H1 (cell line): ENCODE measurements at regions not wholly inside any gene's neighbourhood (a gene's known extent, or its start where the extent isn't known, plus 50 kb on each side); places are given as distances from the start of the nearest gene placed in this dataset.

Experiments used
- CTCF ChIA-PET: fragments of 300-600 bp; sonication (Branson Sonifier 250); formaldehyde crosslinking; loops from one replicate; lab custom pipeline; 2021; ENCODE audit not compliant: partially characterized antibody; lab: Charles Lee
- POLR2A ChIA-PET: fragments of 300-600 bp; sonication (Branson Sonifier 250); formaldehyde crosslinking; loops from one replicate; lab custom pipeline; 2021; ENCODE audit warnings: inconsistent platforms; ENCODE audit not compliant: partially characterized antibody; lab: Charles Lee
- DNase-seq, 2 experiments: peaks; one replicate each; pipeline versions ENCODE4 v3.0.0 to v3.0.0-alpha.2; 2010 to 2022; ENCODE audit warnings: low spot score in 2 of 2, low read depth in 1 of 2, mixed read lengths in 1 of 2
- FAIRE-seq: peaks from 2 replicates; lab custom pipeline; 2011; peaks lifted over from hg19 to GRCh38; lab: Jason Lieb, UNC
- H2AFZ ChIP-seq: 2 replicates; pipeline ENCODE4 v1.8.1; 2012; ENCODE audit warnings: low read length, inconsistent platforms
- H2AK5ac ChIP-seq: 2 replicates; pipeline ENCODE4 v1.6.1; 2013; ENCODE audit warnings: low read depth, low read length
- H2BK120ac ChIP-seq: replicated peaks from 2 replicates; pipeline ENCODE3; 2013; ENCODE audit warnings: low read depth, low read length, inconsistent platforms
- H2BK12ac ChIP-seq: 2 replicates; pipeline ENCODE4 v1.6.1; 2013; ENCODE audit warnings: low read depth, low read length
- H2BK15ac ChIP-seq: 2 replicates; pipeline ENCODE4 v1.6.1; 2013; ENCODE audit warnings: low read length
- H2BK20ac ChIP-seq: 2 replicates; pipeline ENCODE4 v1.6.1; 2013; ENCODE audit warnings: low read length
- H2BK5ac ChIP-seq: 2 replicates; pipeline ENCODE4 v1.6.1; 2013; ENCODE audit warnings: low read depth, low read length
- H3K14ac ChIP-seq: 2 replicates; pipeline ENCODE4 v1.6.1; 2013; ENCODE audit warnings: inconsistent platforms; ENCODE audit not compliant: insufficient read length
- H3K18ac ChIP-seq: 2 replicates; pipeline ENCODE4 v1.6.1; 2013; ENCODE audit warnings: low read length; ENCODE audit errors: extremely low read depth
- H3K23ac ChIP-seq: 2 replicates; pipeline ENCODE4 v1.6.1; 2013; ENCODE audit warnings: inconsistent platforms; ENCODE audit not compliant: insufficient read length
- H3K23me2 ChIP-seq: 2 replicates; pipeline ENCODE4 v1.6.1; 2013; ENCODE audit warnings: low read depth, low read length
- H3K27ac ChIP-seq: 2 replicates; pipeline ENCODE4 v1.6.1; 2011; ENCODE audit warnings: low read depth, low read length, inconsistent platforms
- H3K27me3 ChIP-seq, 4 experiments: replicated peaks in 1 of 4; 1 replicate in 1 of 4; 2 replicates in 3 of 4; pipeline versions ENCODE4 v1.6.1 to v1.8.1; 2011 to 2013; ENCODE audit warnings: low read length in 3 of 4, mild to moderate bottlenecking in 3 of 4, inconsistent platforms in 2 of 4, mixed read lengths in 2 of 4, moderate library complexity in 1 of 4; ENCODE audit not compliant: control insufficient read depth in 3 of 4, insufficient read depth in 3 of 4; ENCODE audit errors: extremely low read depth in 1 of 4
- H3K36me3 ChIP-seq, 4 experiments: 2 replicates each; pipeline versions ENCODE4 v1.6.1 to v1.8.1; 2011 to 2013; ENCODE audit warnings: mild to moderate bottlenecking in 4 of 4, low read length in 3 of 4, moderate library complexity in 2 of 4, control low read depth in 1 of 4, inconsistent platforms in 1 of 4; ENCODE audit not compliant: insufficient read depth in 4 of 4, control insufficient read depth in 2 of 4
- H3K4ac ChIP-seq: replicated peaks from 2 replicates; pipeline ENCODE3; 2013; ENCODE audit warnings: low read length, low read depth, mixed read lengths, inconsistent platforms; ENCODE audit not compliant: insufficient read length
- H3K4me1 ChIP-seq, 4 experiments: replicated peaks in 1 of 4; 1 replicate in 1 of 4; 2 replicates in 3 of 4; pipeline versions ENCODE4 v1.6.1 to v1.8.1; 2011 to 2013; ENCODE audit warnings: low read length in 3 of 4, inconsistent platforms in 2 of 4, mixed read lengths in 1 of 4; ENCODE audit not compliant: insufficient read depth in 4 of 4, control insufficient read depth in 3 of 4
- H3K4me2 ChIP-seq, 2 experiments: 2 replicates each; pipeline versions ENCODE4 v1.6.1 to v1.8.1; 2011 to 2013; ENCODE audit warnings: low read depth in 2 of 2, low read length in 2 of 2, control low read depth in 1 of 2, inconsistent platforms in 1 of 2, mild to moderate bottlenecking in 1 of 2; ENCODE audit not compliant: insufficient read depth in 1 of 2
- H3K4me3 ChIP-seq, 4 experiments: fragments of 200-600, 300-600 bp in 1 of 4; sonication (generic), shearing (Covaris generic), sonication (Bioruptor Twin) in 1 of 4; 2 replicates each; pipeline versions ENCODE4 v1.5.1 to v1.8.1; 2011 to 2016; ENCODE audit warnings: low read length in 4 of 4, low read depth in 3 of 4, control low read depth in 2 of 4, inconsistent platforms in 2 of 4, mild to moderate bottlenecking in 2 of 4, mixed read lengths in 1 of 4, moderate library complexity in 1 of 4; ENCODE audit not compliant: insufficient read depth in 2 of 4; ENCODE audit errors: extremely low read depth in 1 of 4
- H3K56ac ChIP-seq: replicated peaks from 2 replicates; pipeline ENCODE3; 2013; ENCODE audit warnings: low read depth, mild to moderate bottlenecking, mixed read lengths, low read length, inconsistent platforms; ENCODE audit not compliant: insufficient read length
- H3K79me1 ChIP-seq: 2 replicates; pipeline ENCODE4 v1.6.1; 2013; ENCODE audit warnings: low read depth, low read length, control low read depth
- H3K79me2 ChIP-seq, 2 experiments: 2 replicates each; pipeline versions ENCODE4 v1.6.1 to v1.8.1; 2012 to 2013; ENCODE audit warnings: low read length in 2 of 2, mild to moderate bottlenecking in 2 of 2, inconsistent platforms in 1 of 2; ENCODE audit not compliant: insufficient read depth in 2 of 2, control insufficient read depth in 1 of 2
- H3K9ac ChIP-seq, 4 experiments: replicated peaks in 1 of 4; 1 replicate in 1 of 4; 2 replicates in 3 of 4; pipeline versions ENCODE4 v1.6.1 to v1.8.1; 2011 to 2013; ENCODE audit warnings: low read depth in 3 of 4, low read length in 3 of 4, control low read depth in 2 of 4, mild to moderate bottlenecking in 2 of 4, moderate library complexity in 2 of 4, inconsistent platforms in 1 of 4; ENCODE audit errors: extremely low read depth in 1 of 4
- H3K9me3 ChIP-seq, 2 experiments: 2 replicates each; pipeline versions ENCODE4 v1.6.1 to v1.8.1; 2012 to 2013; ENCODE audit warnings: mild to moderate bottlenecking in 2 of 2, moderate library complexity in 2 of 2, control low read depth in 1 of 2, inconsistent platforms in 1 of 2, low read depth in 1 of 2, low read length in 1 of 2, mixed read lengths in 1 of 2; ENCODE audit not compliant: insufficient read depth in 2 of 2
- H4K20me1 ChIP-seq, 2 experiments: replicated peaks in 1 of 2; 2 replicates each; pipeline versions ENCODE3 to v1.8.1; 2011 to 2013; ENCODE audit warnings: inconsistent platforms in 2 of 2, low read length in 2 of 2, mild to moderate bottlenecking in 1 of 2; ENCODE audit not compliant: insufficient read depth in 2 of 2, control insufficient read depth in 1 of 2
- H4K5ac ChIP-seq: 2 replicates; pipeline ENCODE4 v1.6.1; 2013; ENCODE audit warnings: low read length, low read depth, mixed read lengths, inconsistent platforms; ENCODE audit not compliant: insufficient read length
- H4K8ac ChIP-seq: 2 replicates; pipeline ENCODE4 v1.8.0; 2013; ENCODE audit warnings: mild to moderate bottlenecking, moderate library complexity, low read length, inconsistent platforms; ENCODE audit not compliant: insufficient read depth; ENCODE audit errors: extremely low read depth
- H4K91ac ChIP-seq: replicated peaks from 2 replicates; pipeline ENCODE3; 2013; ENCODE audit warnings: low read length, mixed read lengths, inconsistent platforms; ENCODE audit not compliant: insufficient read length
- EGR1 ChIP-seq: IDR thresholded peaks from 2 replicates; pipeline ENCODE4 v1.6.1; 2011; ENCODE audit warnings: low read depth, low read length, borderline replicate concordance
- RAD21 ChIP-seq, 2 experiments: IDR thresholded peaks in 1 of 2; conservative IDR thresholded peaks in 1 of 2; 2 replicates each; pipeline ENCODE4 v1.6.1; 2011; ENCODE audit warnings: low read depth in 2 of 2, low read length in 2 of 2, improper control_type of control experiment in 1 of 2, inconsistent platforms in 1 of 2, mild to moderate bottlenecking in 1 of 2, moderate library complexity in 1 of 2
- WGBS, 2 experiments: shearing (Covaris generic) in 1 of 2; methylation state at CpG; one replicate each; pipeline versions ENCODE4 v1.1.6 to v1.1.7; 2013 to 2015; ENCODE audit warnings: low lambda C conversion rate in 2 of 2, mixed read lengths in 2 of 2, inconsistent platforms in 1 of 2, low coverage in 1 of 2, missing lambda C conversion rate in 1 of 2; ENCODE audit not compliant: insufficient replicate concordance in 2 of 2, insufficient coverage in 1 of 2, insufficient read length in 1 of 2; ENCODE audit errors: extremely low coverage in 1 of 2, missing lambda C conversion rate in 1 of 2; 5-methylcytosine and 5-hydroxymethylcytosine counted together
- TF ChIP-seq, protein P1 (sequence below), 3 experiments: IDR thresholded peaks; 1 replicate in 2 of 3; 2 replicates in 1 of 3; pipeline versions ENCODE4 v1.5.1 to v1.6.1; 2011; ENCODE audit warnings: low read length in 3 of 3, mild to moderate bottlenecking in 3 of 3, inconsistent platforms in 2 of 3, low read depth in 1 of 3, moderate library complexity in 1 of 3; ENCODE audit not compliant: insufficient read depth in 1 of 3; ENCODE audit errors: control extremely low read depth in 1 of 3

DNA sequence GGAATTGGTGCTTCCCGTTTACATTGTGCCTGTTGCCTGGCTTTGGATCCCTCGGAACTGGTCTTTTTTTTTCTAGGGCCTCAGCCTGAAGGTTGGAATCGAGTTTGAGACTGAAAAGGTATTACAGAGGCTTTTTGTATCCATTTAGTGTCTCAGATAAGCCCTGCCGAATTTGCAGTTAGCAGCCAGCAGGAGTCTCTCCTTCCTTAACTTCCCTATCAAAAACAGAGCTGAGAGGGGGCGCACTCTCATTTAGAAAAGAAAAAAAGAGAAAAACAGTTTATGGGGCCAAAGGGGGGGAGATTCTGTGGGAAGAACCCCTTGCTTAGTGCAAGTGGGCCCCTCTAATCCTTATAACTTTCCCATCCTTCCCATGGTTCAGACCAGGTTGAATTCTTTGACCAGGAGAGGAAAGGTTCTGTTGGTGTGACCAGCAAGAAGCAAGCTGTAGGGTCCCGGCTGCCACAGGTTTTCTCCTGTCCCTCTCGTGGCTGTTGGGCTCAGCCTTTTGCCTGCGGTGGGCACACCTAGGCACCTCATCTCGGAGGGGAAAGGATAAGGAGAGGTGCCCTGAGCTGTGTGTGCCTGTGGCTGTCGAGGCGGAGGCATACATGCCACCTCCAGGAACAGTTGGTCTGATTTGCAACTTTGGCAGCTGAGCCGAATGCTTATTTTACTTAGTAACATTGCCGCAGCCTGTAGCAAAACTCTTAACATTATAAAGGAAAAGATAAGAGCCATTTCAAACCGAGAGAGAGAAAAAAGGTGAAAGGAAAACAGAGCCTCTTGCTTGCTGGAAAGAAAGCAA, 565.0 kb upstream of the CNTN5 start:
- peak overlapping the region; percentile 77 for H2AFZ ChIP-seq

More for the DNA sequence above, 565.0 kb upstream of the CNTN5 start:
- H4K91ac ChIP-seq = no peak overlapping the region
- no peak overlapping the region for H2BK15ac ChIP-seq
- H4K5ac ChIP-seq = peak overlapping the region; percentile 31
- no peaks in the 10 kb centered on the region for H3K23me2 ChIP-seq
- peaks cover 0 to 5% (median 0%) of the 10 kb centered on the region in 4 experiments; a peak in 1 of 7 replicates for H3K4me1 ChIP-seq
- H3K27me3 ChIP-seq = no peaks in the 10 kb centered on the region
- H3K79me1 ChIP-seq = no peaks in the 10 kb centered on the region
- ChIA-PET CTCF (interaction anchor here (0.7 to 4.1 kb wide), 11 partner anchors 9 to 560 kb away, joined by 3 to 30 read pairs (median 4); no protein-coding TSS in a partner anchor), POLR2A (no interaction called here)
- no peak overlapping the region for H3K4ac ChIP-seq
- H3K27ac ChIP-seq = no peak overlapping the region
- no peaks in the 10 kb centered on the region for H3K9me3 ChIP-seq
- H3K9ac ChIP-seq = no peak overlapping the region
- H3K18ac ChIP-seq = 0 out of 2 replicates have a peak overlapping the region, but pooled peaks have one; percentile 2
- no peaks in the 10 kb centered on the region for H4K20me1 ChIP-seq
- no peak overlapping the region for H2BK5ac ChIP-seq
- no peak overlapping the region for H3K14ac ChIP-seq
- H2BK20ac ChIP-seq = 0 out of 2 replicates have a peak overlapping the region, but pooled peaks have one; percentile 72
- peak overlapping the region; percentile 68; the same call in 1 of the 2 replicates for H2BK12ac ChIP-seq
- DNase-seq = peak; percentile 29 to 56
- peak; percentile 60 for FAIRE-seq
- H3K4me3 ChIP-seq = no peak overlapping the region
- TF ChIP-seq RAD21 (IDR thresholded peaks at IDR 0.05 in 1 of 2, conservative IDR thresholded peaks at IDR 0.05 in 1 of 2; ENCODE audit: low read depth in 2 of 2, low read length in 2 of 2) (peak; percentile 80 to 81), EGR1 (no peak)
- TF ChIP-seq, protein P1, sequence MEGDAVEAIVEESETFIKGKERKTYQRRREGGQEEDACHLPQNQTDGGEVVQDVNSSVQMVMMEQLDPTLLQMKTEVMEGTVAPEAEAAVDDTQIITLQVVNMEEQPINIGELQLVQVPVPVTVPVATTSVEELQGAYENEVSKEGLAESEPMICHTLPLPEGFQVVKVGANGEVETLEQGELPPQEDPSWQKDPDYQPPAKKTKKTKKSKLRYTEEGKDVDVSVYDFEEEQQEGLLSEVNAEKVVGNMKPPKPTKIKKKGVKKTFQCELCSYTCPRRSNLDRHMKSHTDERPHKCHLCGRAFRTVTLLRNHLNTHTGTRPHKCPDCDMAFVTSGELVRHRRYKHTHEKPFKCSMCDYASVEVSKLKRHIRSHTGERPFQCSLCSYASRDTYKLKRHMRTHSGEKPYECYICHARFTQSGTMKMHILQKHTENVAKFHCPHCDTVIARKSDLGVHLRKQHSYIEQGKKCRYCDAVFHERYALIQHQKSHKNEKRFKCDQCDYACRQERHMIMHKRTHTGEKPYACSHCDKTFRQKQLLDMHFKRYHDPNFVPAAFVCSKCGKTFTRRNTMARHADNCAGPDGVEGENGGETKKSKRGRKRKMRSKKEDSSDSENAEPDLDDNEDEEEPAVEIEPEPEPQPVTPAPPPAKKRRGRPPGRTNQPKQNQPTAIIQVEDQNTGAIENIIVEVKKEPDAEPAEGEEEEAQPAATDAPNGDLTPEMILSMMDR (IDR thresholded peaks at IDR 0.05; ENCODE audit: control extremely low read depth in 1 of 3, insufficient read depth in 1 of 3, low read depth in 1 of 3, low read length in 3 of 3) = peak in 2 of 3 experiments; percentile 63 to 90; a peak in 3 of 4 replicates
- 67% methylated on average over 14 of the region's 14 CpGs; no CpG with 5 or more reads in 1 of the 2 experiments for WGBS, 2 experiments
- no peaks in the 10 kb centered on the region for H3K79me2 ChIP-seq
- H2AK5ac ChIP-seq = no peak overlapping the region
- H3K56ac ChIP-seq = no peak overlapping the region
- H2BK120ac ChIP-seq = no peak overlapping the region
- H3K23ac ChIP-seq = no peak overlapping the region
- H3K4me2 ChIP-seq = no peak overlapping the region; a peak in 1 of 4 replicates
- H3K36me3 ChIP-seq = no peaks in the 10 kb centered on the region
- H4K8ac ChIP-seq = no peak overlapping the region; the same call in 1 of the 2 replicates
